Right ventricle myocardium superior (tissue), 1 donor: ENCODE measurements at regions not wholly inside any gene's neighbourhood (a gene's known extent, or its start where the extent isn't known, plus 50 kb on each side); places are given as distances from the start of the nearest gene placed in this dataset.

Source experiments
- ATAC-seq: fragments of 200-7000 bp; cut with Tn5 transposase; one replicate; pipeline ENCODE4 v1.9.1; 2020; ENCODE audit warnings: mild to moderate bottlenecking; ENCODE audit not compliant: poor library complexity
- DNase-seq: peaks from one replicate; pipeline ENCODE4 v3.0.0-alpha.2; 2020
- intact Hi-C: fragments of 100-400 bp; cut with DNase I; formaldehyde crosslinking; loops from one replicate; pipeline ENCODE4 v1.11.2; 2022
- donor health status: DM: no; HTN: yes; CAD: no; lungs with severe emphysema.

GRCh38 chr11:92364177-92364576, 139.6 kb downstream of the FAT3 start:
- ATAC-seq (no peak), DNase-seq (no peak)
- intact Hi-C loops = no loop called here

- intact Hi-C loops = no loop called here
- no peak for DNase-seq
- no peak for ATAC-seq
Measured at GRCh38 chr11:92376146-92376599, 151.6 kb downstream of the FAT3 start.

GRCh38 chr11:92376680-92377079, 152.1 kb downstream of the FAT3 start:
- no peak for DNase-seq
- ATAC-seq = no peak
- intact Hi-C loops = no loop called here

GRCh38 chr11:92380882-92381281, 156.3 kb downstream of the FAT3 start:
- intact Hi-C loops = no loop called here
- DNase-seq (no peak), ATAC-seq (no peak)

- intact Hi-C loops = no loop called here
- ATAC-seq = no peak
- DNase-seq = no peak
Measured at GRCh38 chr11:92382311-92382710, 157.7 kb downstream of the FAT3 start.

- intact Hi-C loops = no loop called here
- no peak for ATAC-seq
- no peak for DNase-seq
Measured at GRCh38 chr11:92383430-92383829, 158.8 kb downstream of the FAT3 start.

GRCh38 chr11:92384358-92384757, 159.7 kb downstream of the FAT3 start:
- ATAC-seq = no peak
- DNase-seq = no peak
- intact Hi-C loops = no loop called here

- ATAC-seq (no peak), DNase-seq (no peak)
- intact Hi-C loops = no loop called here
Measured at GRCh38 chr11:92384802-92385201, 160.2 kb downstream of the FAT3 start.

GRCh38 chr11:92386577-92386976, 162.0 kb downstream of the FAT3 start:
- intact Hi-C loops = no loop called here
- ATAC-seq (no peak), DNase-seq (no peak)

- no peak for ATAC-seq
- no peak for DNase-seq
- intact Hi-C loops = no loop called here
Measured at GRCh38 chr11:92387859-92388258, 163.2 kb downstream of the FAT3 start.

- DNase-seq = no peak
- intact Hi-C loops = no loop called here
- no peak for ATAC-seq
Measured at GRCh38 chr11:92388380-92388779, 163.8 kb downstream of the FAT3 start.

- DNase-seq (no peak), ATAC-seq (no peak)
- intact Hi-C loops = no loop called here
Measured at GRCh38 chr11:92390783-92391182, 166.2 kb downstream of the FAT3 start.

GRCh38 chr11:92391364-92391763, 166.7 kb downstream of the FAT3 start:
- DNase-seq (no peak), ATAC-seq (no peak)
- intact Hi-C loops = no loop called here

GRCh38 chr11:92391808-92392207, 167.2 kb downstream of the FAT3 start:
- intact Hi-C loops = no loop called here
- ATAC-seq (no peak), DNase-seq (no peak)

GRCh38 chr11:92393218-92393617, 168.6 kb downstream of the FAT3 start:
- DNase-seq = no peak
- intact Hi-C loops = no loop called here
- ATAC-seq = no peak

- intact Hi-C loops = no loop called here
- no peak for ATAC-seq
Measured at GRCh38 chr11:92396133-92396532, 171.5 kb downstream of the FAT3 start.

GRCh38 chr11:92397221-92397755, 172.7 kb downstream of the FAT3 start:
- no peak for ATAC-seq
- DNase-seq = no peak
- intact Hi-C loops = no loop called here

More at GRCh38 chr11:92396133-92396532, 171.5 kb downstream of the FAT3 start:
- no peak for DNase-seq

- intact Hi-C loops = no loop called here
- DNase-seq (no peak), ATAC-seq (no peak)
Measured at GRCh38 chr11:92399705-92400104, 175.1 kb downstream of the FAT3 start.

- intact Hi-C loops = no loop called here
- ATAC-seq (no peak), DNase-seq (no peak)
Measured at GRCh38 chr11:92401520-92401919, 176.9 kb downstream of the FAT3 start.

GRCh38 chr11:92406472-92406871, 181.9 kb downstream of the FAT3 start:
- intact Hi-C loops = no loop called here
- DNase-seq = no peak
- ATAC-seq = no peak

GRCh38 chr11:92409355-92409754, 184.7 kb downstream of the FAT3 start:
- intact Hi-C loops = no loop called here
- ATAC-seq = no peak

More at GRCh38 chr11:92409355-92409754, 184.7 kb downstream of the FAT3 start:
- DNase-seq = no peak
